Activated T-cell treated with anti-CD3 and anti-CD28 coated beads, Interleukin-2, amount 50 U/mL, for 4 hours (primary cell): ENCODE measurements at regions not wholly inside any gene's neighbourhood (a gene's known extent, or its start where the extent isn't known, plus 50 kb on each side); places are given as distances from the start of the nearest gene placed in this dataset.

ENCODE experiments used
- ATAC-seq, 2 donors: fragments of 200-7000 bp; cut with Tn5 transposase; one replicate each; pipeline ENCODE4 v1.10.0; 2021
- DNase-seq: peaks from one replicate; pipeline ENCODE4 v3.0.0-alpha.2; 2020
- H3K27me3 Mint-ChIP-seq: one replicate; pipeline ENCODE4 v1.8.0; 2021; ENCODE audit warnings: low read depth, mixed read lengths
- H3K36me3 Mint-ChIP-seq: one replicate; pipeline ENCODE4 v1.8.0; 2022; ENCODE audit warnings: mixed read lengths; ENCODE audit not compliant: insufficient read depth
- H3K4me1 Mint-ChIP-seq: one replicate; pipeline ENCODE4 v1.8.0; 2021; ENCODE audit warnings: low read depth, mixed read lengths
- H3K4me3 Mint-ChIP-seq: one replicate; pipeline ENCODE4 v1.8.0; 2021; ENCODE audit warnings: mild to moderate bottlenecking, moderate library complexity, mixed read lengths
- H3K9me3 Mint-ChIP-seq: one replicate; pipeline ENCODE4 v1.8.0; 2021; ENCODE audit warnings: mixed read lengths

GRCh38 chr14:31965735-31966598 lies 111.1 kb upstream of the ARHGAP5 start:
- DNase-seq (no peak), ATAC-seq (no peak)
- H3K4me1 Mint-ChIP-seq, result no peaks in the 10 kb centered on the region
- H3K36me3 Mint-ChIP-seq, result no peaks in the 10 kb centered on the region
- no peak overlapping the region for H3K4me3 Mint-ChIP-seq
- no peaks in the 10 kb centered on the region for H3K9me3 Mint-ChIP-seq
- H3K27me3 Mint-ChIP-seq, result peaks cover 3% of the 10 kb centered on the region

GRCh38 chr14:31966896-31967668 lies 110.0 kb upstream of the ARHGAP5 start:
- no peak for ATAC-seq
- H3K4me1 Mint-ChIP-seq, result no peaks in the 10 kb centered on the region
- no peak overlapping the region for H3K4me3 Mint-ChIP-seq
- DNase-seq, result no peak
- H3K9me3 Mint-ChIP-seq, result no peaks in the 10 kb centered on the region
- no peaks in the 10 kb centered on the region for H3K27me3 Mint-ChIP-seq
- no peaks in the 10 kb centered on the region for H3K36me3 Mint-ChIP-seq

- Mint-ChIP-seq H3K9me3 (no peaks in the 10 kb centered on the region), H3K36me3 (no peaks in the 10 kb centered on the region), H3K27me3 (no peaks in the 10 kb centered on the region), H3K4me3 (no peak overlapping the region), H3K4me1 (no peaks in the 10 kb centered on the region)
- ATAC-seq (no peak), DNase-seq (no peak)
These were observed 109.5 kb upstream of the ARHGAP5 start for GRCh38 chr14:31967669-31967975.

- ATAC-seq (no peak), DNase-seq (no peak)
- Mint-ChIP-seq H3K4me3 (no peak overlapping the region), H3K27me3 (no peaks in the 10 kb centered on the region), H3K36me3 (no peaks in the 10 kb centered on the region), H3K9me3 (no peaks in the 10 kb centered on the region), H3K4me1 (no peaks in the 10 kb centered on the region)
These were observed 108.8 kb upstream of the ARHGAP5 start for GRCh38 chr14:31968107-31968810.

GRCh38 chr14:31968956-31969698 lies 108.0 kb upstream of the ARHGAP5 start:
- H3K9me3 Mint-ChIP-seq, result peaks cover 2% of the 10 kb centered on the region
- no peaks in the 10 kb centered on the region for H3K27me3 Mint-ChIP-seq
- H3K4me1 Mint-ChIP-seq, result no peaks in the 10 kb centered on the region
- H3K4me3 Mint-ChIP-seq, result no peak overlapping the region
- ATAC-seq (no peak), DNase-seq (no peak)
- H3K36me3 Mint-ChIP-seq, result no peaks in the 10 kb centered on the region

- ATAC-seq (no peak), DNase-seq (no peak)
- H3K9me3 Mint-ChIP-seq, result peaks cover 5% of the 10 kb centered on the region
- H3K4me1 Mint-ChIP-seq, result no peaks in the 10 kb centered on the region
- H3K27me3 Mint-ChIP-seq, result no peaks in the 10 kb centered on the region
- H3K4me3 Mint-ChIP-seq, result no peak overlapping the region
- no peaks in the 10 kb centered on the region for H3K36me3 Mint-ChIP-seq
These were observed 107.3 kb upstream of the ARHGAP5 start for GRCh38 chr14:31969699-31970240.

- Mint-ChIP-seq H3K9me3 (peaks cover 8% of the 10 kb centered on the region), H3K27me3 (no peaks in the 10 kb centered on the region), H3K4me1 (no peaks in the 10 kb centered on the region), H3K36me3 (no peaks in the 10 kb centered on the region), H3K4me3 (no peak overlapping the region)
- ATAC-seq (no peak), DNase-seq (no peak)
These were observed 106.4 kb upstream of the ARHGAP5 start for GRCh38 chr14:31970744-31971143.

GRCh38 chr14:31971612-31972011 lies 105.5 kb upstream of the ARHGAP5 start:
- DNase-seq (no peak), ATAC-seq (no peak)
- no peaks in the 10 kb centered on the region for H3K27me3 Mint-ChIP-seq
- H3K9me3 Mint-ChIP-seq, result peaks cover 9% of the 10 kb centered on the region
- no peaks in the 10 kb centered on the region for H3K4me1 Mint-ChIP-seq
- no peaks in the 10 kb centered on the region for H3K36me3 Mint-ChIP-seq
- no peak overlapping the region for H3K4me3 Mint-ChIP-seq

- H3K36me3 Mint-ChIP-seq, result no peaks in the 10 kb centered on the region
- peaks cover 12% of the 10 kb centered on the region for H3K9me3 Mint-ChIP-seq
- H3K4me3 Mint-ChIP-seq, result no peak overlapping the region
- DNase-seq (no peak), ATAC-seq (no peak)
- no peaks in the 10 kb centered on the region for H3K4me1 Mint-ChIP-seq
- no peaks in the 10 kb centered on the region for H3K27me3 Mint-ChIP-seq
These were observed 100.0 kb upstream of the ARHGAP5 start for GRCh38 chr14:31977001-31977556.

- Mint-ChIP-seq H3K4me3 (no peak overlapping the region), H3K36me3 (peaks cover 3% of the 10 kb centered on the region), H3K4me1 (no peaks in the 10 kb centered on the region), H3K27me3 (no peaks in the 10 kb centered on the region), H3K9me3 (peaks cover 21% of the 10 kb centered on the region)
- ATAC-seq, result no peak
- no peak for DNase-seq
These were observed 98.7 kb upstream of the ARHGAP5 start for GRCh38 chr14:31978423-31978822.

- peaks cover 23% of the 10 kb centered on the region for H3K9me3 Mint-ChIP-seq
These were observed 94.5 kb upstream of the ARHGAP5 start for GRCh38 chr14:31982642-31983041.

GRCh38 chr14:31986405-31986804 lies 90.7 kb upstream of the ARHGAP5 start:
- H3K4me1 Mint-ChIP-seq, result no peaks in the 10 kb centered on the region
- no peak overlapping the region for H3K4me3 Mint-ChIP-seq
- peaks cover 8% of the 10 kb centered on the region for H3K27me3 Mint-ChIP-seq
- H3K36me3 Mint-ChIP-seq, result peaks cover 3% of the 10 kb centered on the region
- no peak for DNase-seq
- H3K9me3 Mint-ChIP-seq, result peaks cover 23% of the 10 kb centered on the region
- ATAC-seq, result no peak

More at GRCh38 chr14:31982642-31983041, 94.5 kb upstream of the ARHGAP5 start:
- Mint-ChIP-seq H3K4me1 (no peaks in the 10 kb centered on the region), H3K36me3 (peaks cover 3% of the 10 kb centered on the region), H3K27me3 (peaks cover 6% of the 10 kb centered on the region), H3K4me3 (no peak overlapping the region)
- ATAC-seq (no peak), DNase-seq (no peak)

- H3K27me3 Mint-ChIP-seq, result peaks cover 8% of the 10 kb centered on the region
- no peak for ATAC-seq
These were observed 89.4 kb upstream of the ARHGAP5 start for GRCh38 chr14:31987721-31988120.

More at GRCh38 chr14:31987721-31988120, 89.4 kb upstream of the ARHGAP5 start:
- no peak for DNase-seq
- Mint-ChIP-seq H3K4me3 (no peak overlapping the region), H3K36me3 (peaks cover 3% of the 10 kb centered on the region), H3K4me1 (no peaks in the 10 kb centered on the region), H3K9me3 (peaks cover 17% of the 10 kb centered on the region)
